ENCODE measurements at regions not wholly inside any gene's neighbourhood (a gene's known extent, or its start where the extent isn't known, plus 50 kb on each side); places are given as distances from the start of the nearest gene placed in this dataset.

GRCh38 chr13:61838568-61838967 lies 422.9 kb upstream of the PCDH20 start:
- Histone ChIP-seq H3K36me3 (ENCODE audit: insufficient read depth, low read length) (no peaks in the 10 kb centered on the region), H3K27ac (no peak overlapping the region), H3K9me3 (ENCODE audit: low read depth, low read length) (no peaks in the 10 kb centered on the region), H3K4me3 (no peak overlapping the region), H3K9ac (ENCODE audit: insufficient read length) (no peak overlapping the region)
- no peak for DNase-seq (ENCODE audit: low read depth, low spot score)
- TF ChIP-seq FOXP2 (optimal IDR thresholded peaks at IDR 0.05; ENCODE audit: control extremely low read depth, extremely low read length, insufficient read depth) (no peak), EZH2 (IDR thresholded peaks at IDR 0.05) (no peak), POLR2AphosphoS5 (IDR thresholded peaks at IDR 0.05; ENCODE audit: borderline replicate concordance, low read depth, low read length) (no peak)

GRCh38 chr13:61833228-61833627 lies 417.6 kb upstream of the PCDH20 start:
- DNase-seq (ENCODE audit: low read depth, low spot score), result no peak
- no peaks in the 10 kb centered on the region for H3K9me3 ChIP-seq (ENCODE audit: low read depth, low read length)
- no peak overlapping the region for H3K27ac ChIP-seq
- H3K36me3 ChIP-seq (ENCODE audit: insufficient read depth, low read length), result no peaks in the 10 kb centered on the region
- no peak overlapping the region for H3K4me3 ChIP-seq
- TF ChIP-seq POLR2AphosphoS5 (IDR thresholded peaks at IDR 0.05; ENCODE audit: borderline replicate concordance, low read depth, low read length) (no peak), EZH2 (IDR thresholded peaks at IDR 0.05) (no peak), FOXP2 (optimal IDR thresholded peaks at IDR 0.05; ENCODE audit: control extremely low read depth, extremely low read length, insufficient read depth) (no peak)
- H3K9ac ChIP-seq (ENCODE audit: insufficient read length), result no peak overlapping the region

- no peaks in the 10 kb centered on the region for H3K9me3 ChIP-seq (ENCODE audit: low read depth, low read length)
- TF ChIP-seq EZH2 (IDR thresholded peaks at IDR 0.05) (no peak), POLR2AphosphoS5 (IDR thresholded peaks at IDR 0.05; ENCODE audit: borderline replicate concordance, low read depth, low read length) (no peak), FOXP2 (optimal IDR thresholded peaks at IDR 0.05; ENCODE audit: control extremely low read depth, extremely low read length, insufficient read depth) (no peak)
- no peak overlapping the region for H3K27ac ChIP-seq
- no peak overlapping the region for H3K9ac ChIP-seq (ENCODE audit: insufficient read length)
- no peak overlapping the region for H3K4me3 ChIP-seq
- no peak for DNase-seq (ENCODE audit: low read depth, low spot score)
- no peaks in the 10 kb centered on the region for H3K36me3 ChIP-seq (ENCODE audit: insufficient read depth, low read length)
Observed at GRCh38 chr13:61831026-61831425, 415.4 kb upstream of the PCDH20 start.

GRCh38 chr13:61830475-61830874 lies 414.8 kb upstream of the PCDH20 start:
- no peaks in the 10 kb centered on the region for H3K9me3 ChIP-seq (ENCODE audit: low read depth, low read length)
- no peak overlapping the region for H3K27ac ChIP-seq
- TF ChIP-seq FOXP2 (optimal IDR thresholded peaks at IDR 0.05; ENCODE audit: control extremely low read depth, extremely low read length, insufficient read depth), result no peak
- TF ChIP-seq EZH2 (IDR thresholded peaks at IDR 0.05), result no peak
- TF ChIP-seq POLR2AphosphoS5 (IDR thresholded peaks at IDR 0.05; ENCODE audit: borderline replicate concordance, low read depth, low read length), result no peak
- H3K9ac ChIP-seq (ENCODE audit: insufficient read length), result no peak overlapping the region
- H3K36me3 ChIP-seq (ENCODE audit: insufficient read depth, low read length), result no peaks in the 10 kb centered on the region
- no peak for DNase-seq (ENCODE audit: low read depth, low spot score)
- H3K4me3 ChIP-seq, result no peak overlapping the region

- no peaks in the 10 kb centered on the region for H3K36me3 ChIP-seq (ENCODE audit: insufficient read depth, low read length)
Observed at GRCh38 chr13:61824168-61824567, 408.5 kb upstream of the PCDH20 start.

GRCh38 chr13:61812286-61812685 lies 396.6 kb upstream of the PCDH20 start:
- no peaks in the 10 kb centered on the region for H3K9me3 ChIP-seq (ENCODE audit: low read depth, low read length)
- no peaks in the 10 kb centered on the region for H3K36me3 ChIP-seq (ENCODE audit: insufficient read depth, low read length)
- no peak for DNase-seq (ENCODE audit: low read depth, low spot score)
- H3K4me3 ChIP-seq, result no peak overlapping the region
- H3K9ac ChIP-seq (ENCODE audit: insufficient read length), result no peak overlapping the region
- H3K27ac ChIP-seq, result no peak overlapping the region
- TF ChIP-seq EZH2 (IDR thresholded peaks at IDR 0.05) (no peak), POLR2AphosphoS5 (IDR thresholded peaks at IDR 0.05; ENCODE audit: borderline replicate concordance, low read depth, low read length) (no peak), FOXP2 (optimal IDR thresholded peaks at IDR 0.05; ENCODE audit: control extremely low read depth, extremely low read length, insufficient read depth) (no peak)

More at GRCh38 chr13:61824168-61824567, 408.5 kb upstream of the PCDH20 start:
- Histone ChIP-seq H3K4me3 (no peak overlapping the region), H3K27ac (no peak overlapping the region), H3K9me3 (ENCODE audit: low read depth, low read length) (no peaks in the 10 kb centered on the region), H3K9ac (ENCODE audit: insufficient read length) (no peak overlapping the region)
- DNase-seq (ENCODE audit: low read depth, low spot score), result no peak
- TF ChIP-seq POLR2AphosphoS5 (IDR thresholded peaks at IDR 0.05; ENCODE audit: borderline replicate concordance, low read depth, low read length) (no peak), EZH2 (IDR thresholded peaks at IDR 0.05) (no peak), FOXP2 (optimal IDR thresholded peaks at IDR 0.05; ENCODE audit: control extremely low read depth, extremely low read length, insufficient read depth) (no peak)

- H3K27ac ChIP-seq, result no peak overlapping the region
- no peaks in the 10 kb centered on the region for H3K9me3 ChIP-seq (ENCODE audit: low read depth, low read length)
- no peak for TF ChIP-seq FOXP2 (optimal IDR thresholded peaks at IDR 0.05; ENCODE audit: control extremely low read depth, extremely low read length, insufficient read depth)
- no peak for TF ChIP-seq POLR2AphosphoS5 (IDR thresholded peaks at IDR 0.05; ENCODE audit: borderline replicate concordance, low read depth, low read length)
- TF ChIP-seq EZH2 (IDR thresholded peaks at IDR 0.05), result no peak
- no peak for DNase-seq (ENCODE audit: low read depth, low spot score)
- H3K9ac ChIP-seq (ENCODE audit: insufficient read length), result no peak overlapping the region
- H3K36me3 ChIP-seq (ENCODE audit: insufficient read depth, low read length), result no peaks in the 10 kb centered on the region
- no peak overlapping the region for H3K4me3 ChIP-seq
Observed at GRCh38 chr13:61810065-61810464, 394.4 kb upstream of the PCDH20 start.

GRCh38 chr13:61797397-61797796 lies 381.7 kb upstream of the PCDH20 start:
- DNase-seq (ENCODE audit: low read depth, low spot score), result no peak
- H3K9ac ChIP-seq (ENCODE audit: insufficient read length), result no peak overlapping the region
- TF ChIP-seq POLR2AphosphoS5 (IDR thresholded peaks at IDR 0.05; ENCODE audit: borderline replicate concordance, low read depth, low read length), result no peak
- TF ChIP-seq EZH2 (IDR thresholded peaks at IDR 0.05), result no peak
- no peak for TF ChIP-seq FOXP2 (optimal IDR thresholded peaks at IDR 0.05; ENCODE audit: control extremely low read depth, extremely low read length, insufficient read depth)
- H3K4me3 ChIP-seq, result no peak overlapping the region
- H3K27ac ChIP-seq, result no peak overlapping the region
- H3K9me3 ChIP-seq (ENCODE audit: low read depth, low read length), result no peaks in the 10 kb centered on the region
- H3K36me3 ChIP-seq (ENCODE audit: insufficient read depth, low read length), result no peaks in the 10 kb centered on the region

- Histone ChIP-seq H3K9me3 (ENCODE audit: low read depth, low read length) (no peaks in the 10 kb centered on the region), H3K36me3 (ENCODE audit: insufficient read depth, low read length) (no peaks in the 10 kb centered on the region), H3K9ac (ENCODE audit: insufficient read length) (no peak overlapping the region), H3K27ac (peak overlapping the region; percentile 30; the same call in 1 of the 2 replicates), H3K4me3 (no peak overlapping the region)
- no peak for DNase-seq (ENCODE audit: low read depth, low spot score)
- TF ChIP-seq FOXP2 (optimal IDR thresholded peaks at IDR 0.05; ENCODE audit: control extremely low read depth, extremely low read length, insufficient read depth) (no peak), POLR2AphosphoS5 (IDR thresholded peaks at IDR 0.05; ENCODE audit: borderline replicate concordance, low read depth, low read length) (no peak), EZH2 (IDR thresholded peaks at IDR 0.05) (no peak)
Observed at GRCh38 chr13:61795580-61795979, 379.9 kb upstream of the PCDH20 start.
